ENCODE measurements at regions not wholly inside any gene's neighbourhood (a gene's known extent, or its start where the extent isn't known, plus 50 kb on each side); places are given as distances from the start of the nearest gene placed in this dataset.
A peak's percentile ranks its signal among the peaks of the same experiment; 100 is the strongest.
"Not testable (repeated sequence)": the region's sequence is repeated elsewhere in the genome, so short reads cannot be mapped to it uniquely, and the experiment has no call there.

DNA sequence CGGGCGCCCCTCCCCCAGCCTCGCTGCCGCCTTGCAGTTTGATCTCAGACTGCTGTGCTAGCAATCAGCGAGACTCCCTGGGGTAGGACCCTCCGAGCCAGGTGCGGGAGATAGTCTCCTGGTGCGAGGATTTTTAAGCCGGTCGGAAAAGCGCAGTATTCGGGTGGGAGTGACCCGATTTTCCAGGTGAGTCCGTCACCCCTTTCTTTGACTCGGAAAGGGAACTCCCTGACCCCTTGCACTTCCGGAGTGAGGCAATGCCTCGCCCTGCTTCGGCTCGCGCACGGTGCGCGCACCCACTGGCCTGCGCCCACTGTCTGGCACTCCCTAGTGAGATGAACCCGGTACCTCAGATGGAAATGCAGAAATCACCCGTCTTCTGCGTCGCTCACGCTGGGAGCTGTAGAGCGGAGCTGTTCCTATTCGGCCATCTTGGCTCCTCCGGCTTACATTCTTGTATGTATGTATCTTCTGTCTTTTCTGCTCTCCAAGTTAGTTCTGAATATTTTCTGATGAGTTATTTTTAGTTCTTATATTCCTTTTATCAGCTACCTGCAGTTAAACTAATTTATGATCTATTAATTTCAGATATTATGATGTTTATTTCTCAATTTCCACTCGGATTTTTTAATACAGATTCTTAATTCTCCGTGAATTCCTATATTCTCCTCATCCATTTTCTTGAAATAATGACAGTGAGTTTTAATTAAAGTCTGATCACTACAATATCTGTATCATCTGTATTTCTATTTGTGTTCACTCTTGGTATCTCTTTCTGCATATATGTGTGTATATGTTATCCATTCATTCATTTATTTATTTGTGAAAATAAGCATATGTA is 370.2 kb upstream of the GRM7 start (continued):
- not testable (repeated sequence) for TF ChIP-seq GABPA (IDR thresholded peaks at IDR 0.05; ENCODE audit: low read depth, low read length)
- TF ChIP-seq GABPA (CRISPR knock-in tag; IDR thresholded peaks at IDR 0.05; ENCODE audit: low read depth): peak; percentile 77
- peak; percentile 66 for TF ChIP-seq RARA (CRISPR knock-in tag; IDR thresholded peaks at IDR 0.05)
- TF ChIP-seq TAF1 (CRISPR knock-in tag; IDR thresholded peaks at IDR 0.05): peak; percentile 30; the same call in 1 of the 2 replicates
- TF ChIP-seq, protein P1, sequence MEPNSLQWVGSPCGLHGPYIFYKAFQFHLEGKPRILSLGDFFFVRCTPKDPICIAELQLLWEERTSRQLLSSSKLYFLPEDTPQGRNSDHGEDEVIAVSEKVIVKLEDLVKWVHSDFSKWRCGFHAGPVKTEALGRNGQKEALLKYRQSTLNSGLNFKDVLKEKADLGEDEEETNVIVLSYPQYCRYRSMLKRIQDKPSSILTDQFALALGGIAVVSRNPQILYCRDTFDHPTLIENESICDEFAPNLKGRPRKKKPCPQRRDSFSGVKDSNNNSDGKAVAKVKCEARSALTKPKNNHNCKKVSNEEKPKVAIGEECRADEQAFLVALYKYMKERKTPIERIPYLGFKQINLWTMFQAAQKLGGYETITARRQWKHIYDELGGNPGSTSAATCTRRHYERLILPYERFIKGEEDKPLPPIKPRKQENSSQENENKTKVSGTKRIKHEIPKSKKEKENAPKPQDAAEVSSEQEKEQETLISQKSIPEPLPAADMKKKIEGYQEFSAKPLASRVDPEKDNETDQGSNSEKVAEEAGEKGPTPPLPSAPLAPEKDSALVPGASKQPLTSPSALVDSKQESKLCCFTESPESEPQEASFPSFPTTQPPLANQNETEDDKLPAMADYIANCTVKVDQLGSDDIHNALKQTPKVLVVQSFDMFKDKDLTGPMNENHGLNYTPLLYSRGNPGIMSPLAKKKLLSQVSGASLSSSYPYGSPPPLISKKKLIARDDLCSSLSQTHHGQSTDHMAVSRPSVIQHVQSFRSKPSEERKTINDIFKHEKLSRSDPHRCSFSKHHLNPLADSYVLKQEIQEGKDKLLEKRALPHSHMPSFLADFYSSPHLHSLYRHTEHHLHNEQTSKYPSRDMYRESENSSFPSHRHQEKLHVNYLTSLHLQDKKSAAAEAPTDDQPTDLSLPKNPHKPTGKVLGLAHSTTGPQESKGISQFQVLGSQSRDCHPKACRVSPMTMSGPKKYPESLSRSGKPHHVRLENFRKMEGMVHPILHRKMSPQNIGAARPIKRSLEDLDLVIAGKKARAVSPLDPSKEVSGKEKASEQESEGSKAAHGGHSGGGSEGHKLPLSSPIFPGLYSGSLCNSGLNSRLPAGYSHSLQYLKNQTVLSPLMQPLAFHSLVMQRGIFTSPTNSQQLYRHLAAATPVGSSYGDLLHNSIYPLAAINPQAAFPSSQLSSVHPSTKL (CRISPR knock-in tag; IDR thresholded peaks at IDR 0.05): 0 out of 2 replicates have a peak, but pooled peaks have one; percentile 15
- TF ChIP-seq, protein P2, sequence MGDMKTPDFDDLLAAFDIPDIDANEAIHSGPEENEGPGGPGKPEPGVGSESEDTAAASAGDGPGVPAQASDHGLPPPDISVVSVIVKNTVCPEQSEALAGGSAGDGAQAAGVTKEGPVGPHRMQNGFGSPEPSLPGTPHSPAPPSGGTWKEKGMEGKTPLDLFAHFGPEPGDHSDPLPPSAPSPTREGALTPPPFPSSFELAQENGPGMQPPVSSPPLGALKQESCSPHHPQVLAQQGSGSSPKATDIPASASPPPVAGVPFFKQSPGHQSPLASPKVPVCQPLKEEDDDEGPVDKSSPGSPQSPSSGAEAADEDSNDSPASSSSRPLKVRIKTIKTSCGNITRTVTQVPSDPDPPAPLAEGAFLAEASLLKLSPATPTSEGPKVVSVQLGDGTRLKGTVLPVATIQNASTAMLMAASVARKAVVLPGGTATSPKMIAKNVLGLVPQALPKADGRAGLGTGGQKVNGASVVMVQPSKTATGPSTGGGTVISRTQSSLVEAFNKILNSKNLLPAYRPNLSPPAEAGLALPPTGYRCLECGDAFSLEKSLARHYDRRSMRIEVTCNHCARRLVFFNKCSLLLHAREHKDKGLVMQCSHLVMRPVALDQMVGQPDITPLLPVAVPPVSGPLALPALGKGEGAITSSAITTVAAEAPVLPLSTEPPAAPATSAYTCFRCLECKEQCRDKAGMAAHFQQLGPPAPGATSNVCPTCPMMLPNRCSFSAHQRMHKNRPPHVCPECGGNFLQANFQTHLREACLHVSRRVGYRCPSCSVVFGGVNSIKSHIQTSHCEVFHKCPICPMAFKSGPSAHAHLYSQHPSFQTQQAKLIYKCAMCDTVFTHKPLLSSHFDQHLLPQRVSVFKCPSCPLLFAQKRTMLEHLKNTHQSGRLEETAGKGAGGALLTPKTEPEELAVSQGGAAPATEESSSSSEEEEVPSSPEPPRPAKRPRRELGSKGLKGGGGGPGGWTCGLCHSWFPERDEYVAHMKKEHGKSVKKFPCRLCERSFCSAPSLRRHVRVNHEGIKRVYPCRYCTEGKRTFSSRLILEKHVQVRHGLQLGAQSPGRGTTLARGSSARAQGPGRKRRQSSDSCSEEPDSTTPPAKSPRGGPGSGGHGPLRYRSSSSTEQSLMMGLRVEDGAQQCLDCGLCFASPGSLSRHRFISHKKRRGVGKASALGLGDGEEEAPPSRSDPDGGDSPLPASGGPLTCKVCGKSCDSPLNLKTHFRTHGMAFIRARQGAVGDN (CRISPR knock-in tag; IDR thresholded peaks at IDR 0.05): peak; percentile 42
- peak; percentile 73 for TF ChIP-seq HNRNPLL (IDR thresholded peaks at IDR 0.05; ENCODE audit: low read depth, low read length, poor library complexity, severe bottlenecking)
- TF ChIP-seq ETV5 (CRISPR knock-in tag; IDR thresholded peaks at IDR 0.05; ENCODE audit: borderline replicate concordance): peak; percentile 45; the same call in 1 of the 2 replicates
- TF ChIP-seq GABPB1 (CRISPR knock-in tag; IDR thresholded peaks at IDR 0.05): peak; percentile 83
